HG03520 (cell line): ENCODE measurements at regions not wholly inside any gene's neighbourhood (a gene's known extent, or its start where the extent isn't known, plus 50 kb on each side); places are given as distances from the start of the nearest gene placed in this dataset.
"Not testable (repeated sequence)": the region's sequence is repeated elsewhere in the genome, so short reads cannot be mapped to it uniquely, and the experiment has no call there.

ENCODE experiments used
- ATAC-seq: cut with Tn5 transposase; IDR thresholded peaks from one replicate; pipeline ENCODE4 v1.9.1; 2021; ENCODE audit warnings: mild to moderate bottlenecking, moderate library complexity; ENCODE audit not compliant: unreplicated experiment

DNA sequence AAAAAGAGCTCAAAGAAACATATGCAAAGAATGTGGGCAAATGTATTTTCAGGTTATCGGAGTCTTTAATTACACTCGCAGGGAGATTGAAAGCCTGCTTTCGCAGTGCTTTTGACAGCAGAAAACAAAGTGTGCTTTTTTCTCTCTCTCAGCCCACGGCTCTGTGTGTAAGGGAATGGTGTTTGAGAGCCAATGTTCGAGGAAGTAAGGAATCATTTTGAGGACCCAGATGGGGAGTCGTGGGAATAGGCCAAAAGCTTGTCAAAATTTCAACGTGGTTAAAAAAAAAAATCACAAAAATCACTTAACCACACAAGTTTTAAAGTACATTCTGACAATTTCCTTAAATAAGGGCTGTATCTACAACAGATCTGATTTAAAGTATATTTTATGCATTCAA lies 197.1 kb upstream of the IRS2 start:
- ATAC-seq: no peak

DNA sequence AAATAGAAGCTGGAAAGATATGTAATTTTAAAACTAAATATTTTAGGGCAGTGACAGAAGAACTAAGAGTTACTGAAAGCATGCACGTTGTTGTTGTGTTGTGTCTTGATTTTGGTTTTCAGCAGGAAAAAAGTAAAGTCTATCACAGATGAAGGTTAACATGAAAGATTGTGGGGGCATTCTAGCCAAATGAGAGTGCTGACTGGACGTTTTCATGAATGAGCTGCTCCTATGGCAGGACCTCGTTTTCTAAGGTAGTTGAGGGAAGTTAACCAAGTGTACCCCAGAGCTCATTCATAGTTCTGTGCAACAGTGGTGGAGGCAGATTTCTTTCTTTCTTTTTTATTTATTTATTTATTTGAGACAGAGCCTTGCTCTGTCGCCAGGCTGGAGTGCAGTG lies 194.6 kb upstream of the IRS2 start:
- no peak for ATAC-seq

DNA sequence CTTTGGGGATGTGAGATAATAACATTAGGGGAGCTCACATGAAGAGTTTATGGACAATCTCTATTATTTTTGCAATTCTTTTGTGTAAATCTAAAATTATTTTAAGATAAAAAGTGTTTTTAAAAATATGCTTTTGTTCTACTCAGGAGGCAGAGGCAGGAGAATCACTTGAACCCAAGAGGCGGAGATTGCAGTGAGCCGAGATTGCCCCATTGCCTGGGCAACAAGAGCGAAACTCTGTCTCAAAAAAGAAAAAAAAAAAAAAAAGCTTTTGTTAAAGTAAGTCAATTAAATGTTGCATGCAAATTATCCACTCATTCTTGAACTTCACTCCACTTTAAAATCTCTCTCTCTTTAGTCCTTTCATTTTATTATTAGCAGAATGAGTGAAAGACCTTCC lies 193.3 kb upstream of the IRS2 start:
- not testable (repeated sequence) for ATAC-seq

DNA sequence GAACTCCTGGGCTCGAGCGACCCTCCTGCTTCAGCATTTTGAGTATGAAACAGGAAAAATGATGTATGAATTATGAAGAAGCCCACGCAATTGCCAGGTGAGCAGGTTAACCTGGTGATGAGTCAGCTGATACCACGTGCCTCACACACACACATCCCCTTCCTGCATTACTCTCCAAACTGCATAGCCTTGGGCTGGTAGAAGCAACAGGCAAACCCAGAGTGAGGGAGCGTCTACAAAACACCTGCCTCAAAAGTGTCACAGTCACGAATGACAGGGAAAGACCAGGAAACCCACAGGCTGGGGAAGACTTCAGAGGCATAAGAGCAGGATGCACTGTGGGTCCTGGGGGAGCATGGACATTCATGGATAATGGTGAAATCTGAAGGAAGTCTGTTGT lies 192.8 kb upstream of the IRS2 start:
- ATAC-seq: no peak

DNA sequence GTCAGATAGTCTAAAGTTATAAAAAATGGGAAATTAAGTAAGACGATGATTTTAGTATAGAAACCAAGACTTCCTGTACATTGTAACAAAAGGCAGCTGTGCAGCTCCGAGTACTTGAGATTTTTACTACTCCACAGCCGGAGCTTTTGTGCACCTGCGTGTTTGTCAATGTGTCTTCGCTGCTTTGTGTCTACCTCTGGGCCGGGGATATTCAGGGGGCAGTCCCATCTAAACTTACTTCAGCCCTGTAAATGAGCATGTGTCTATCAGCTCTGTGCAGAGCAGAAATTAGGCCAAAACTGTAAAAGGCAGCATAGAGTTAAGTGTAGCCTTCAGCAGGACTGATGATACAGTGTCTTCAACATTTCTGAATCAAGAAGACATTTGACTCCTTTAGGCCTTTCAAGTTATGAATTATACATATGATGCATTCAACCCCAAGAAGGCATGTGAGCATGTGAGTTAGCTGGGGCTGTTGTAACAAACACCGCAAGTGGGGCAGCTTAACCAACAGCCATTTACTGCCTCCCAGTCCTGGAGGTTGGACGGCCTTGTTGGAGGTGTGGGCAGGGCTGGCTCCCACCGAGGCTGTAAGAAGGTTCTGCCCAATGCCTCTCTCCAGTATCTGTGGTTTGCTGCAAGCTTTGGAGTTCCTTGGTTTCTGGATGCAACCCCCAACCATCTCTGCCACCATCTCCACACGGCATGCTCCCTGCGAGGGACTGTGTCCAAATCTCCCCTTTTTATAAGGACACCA lies 191.0 kb upstream of the IRS2 start:
- no peak for ATAC-seq

DNA sequence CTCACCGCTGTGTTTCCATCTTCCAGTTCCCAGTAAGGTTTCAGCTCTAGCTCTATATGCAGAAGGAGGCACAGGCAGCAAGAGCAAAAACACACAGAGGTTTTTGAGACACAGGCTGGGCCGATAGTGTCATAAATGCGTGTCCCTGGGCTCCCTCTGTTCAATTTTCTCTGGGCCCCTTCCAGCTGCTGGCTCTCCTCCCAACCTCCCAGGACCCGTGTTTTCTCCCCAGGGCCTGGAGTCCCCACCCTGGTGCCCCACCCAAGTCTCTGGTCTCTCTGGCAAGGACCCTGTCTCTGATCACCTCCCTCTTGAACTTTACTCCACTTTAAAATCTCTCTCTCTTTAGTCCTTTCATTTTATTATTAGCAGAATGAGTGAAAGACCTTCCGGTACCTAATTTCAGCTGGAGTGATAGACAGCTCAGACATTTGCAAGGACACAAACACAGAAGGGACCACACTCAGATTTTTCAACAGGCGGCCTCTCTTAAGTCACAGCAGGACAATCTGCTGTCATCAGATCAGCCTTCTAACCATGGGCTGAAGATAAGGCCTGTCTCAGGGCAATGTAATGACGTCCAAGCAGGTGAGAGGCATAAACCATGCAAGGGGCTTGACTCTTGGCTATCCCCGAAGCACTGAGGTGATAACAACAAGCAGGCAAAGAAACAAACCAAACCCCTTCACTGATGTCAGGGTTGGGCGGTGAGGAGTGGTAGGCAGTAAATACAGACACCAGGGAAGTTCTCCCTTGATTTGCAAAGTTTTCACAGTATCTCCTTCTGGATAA lies 190.0 kb upstream of the IRS2 start:
- no peak for ATAC-seq

DNA sequence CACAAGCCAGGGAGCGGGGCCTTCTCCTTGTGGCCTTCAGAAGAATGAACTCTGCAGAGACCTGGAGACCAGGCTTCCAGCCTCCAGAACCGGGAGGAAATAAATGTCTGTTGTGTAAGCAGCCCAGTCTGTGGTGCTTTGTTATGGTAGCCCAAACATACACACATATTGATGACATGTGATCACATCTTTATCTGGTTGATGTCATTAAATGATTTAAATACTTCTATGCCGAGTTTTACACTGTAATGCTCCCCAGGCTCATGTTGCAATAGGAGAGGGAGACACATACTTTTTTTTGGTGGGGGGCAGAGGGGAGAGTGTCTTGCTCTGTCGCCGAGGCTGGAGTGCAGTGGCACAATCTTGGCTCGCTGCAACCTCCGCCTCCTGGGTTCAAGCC lies 188.0 kb upstream of the IRS2 start:
- ATAC-seq: no peak

DNA sequence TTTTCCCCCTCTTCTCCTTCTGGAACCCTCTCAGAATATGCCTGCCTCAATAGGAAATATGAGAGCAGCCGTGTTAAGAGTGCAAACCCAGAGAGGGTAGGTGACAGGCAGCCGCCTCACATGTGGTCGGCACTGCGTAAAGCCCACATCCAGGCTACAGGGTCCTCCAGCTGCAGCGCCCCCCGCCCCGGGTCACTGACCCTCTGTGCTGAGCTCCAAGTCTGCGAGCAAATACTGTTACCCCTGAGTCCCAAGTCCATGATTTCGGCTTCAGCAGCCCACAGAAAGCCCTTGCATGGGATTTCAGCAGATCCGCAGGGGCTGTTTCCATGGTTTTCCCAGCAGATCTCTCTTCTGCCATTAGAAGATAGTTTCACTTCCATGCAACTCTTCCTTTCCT lies 186.9 kb upstream of the IRS2 start:
- no peak for ATAC-seq

DNA sequence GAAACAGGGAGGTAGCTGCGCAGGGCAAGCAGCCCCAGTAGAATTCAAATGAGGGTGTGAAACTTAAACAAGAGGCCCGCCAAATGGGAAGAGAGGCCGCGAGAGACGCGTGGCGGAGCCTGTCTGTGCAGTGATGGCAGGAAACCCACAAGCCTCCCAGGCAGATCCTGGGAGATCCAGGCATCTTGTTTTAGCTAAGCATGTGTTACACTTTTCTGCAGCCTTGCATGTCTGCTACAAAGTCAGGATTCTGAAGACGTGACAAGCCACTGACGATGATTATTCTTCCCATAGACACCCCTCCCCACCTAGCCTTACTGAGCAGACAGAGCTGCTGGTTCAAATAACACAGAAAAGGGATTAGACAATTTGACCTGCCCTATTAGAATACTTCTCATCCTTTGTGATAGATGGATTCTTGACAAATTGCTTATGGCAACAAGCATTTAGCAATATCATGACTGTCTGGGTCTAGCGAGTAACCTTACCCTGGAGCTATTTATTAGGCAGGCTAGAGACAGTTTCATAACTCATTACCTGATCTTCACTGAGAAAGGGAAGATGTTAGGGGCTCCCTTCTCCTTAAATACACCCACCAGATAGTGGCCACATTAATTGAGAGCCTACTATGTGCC lies 185.2 kb upstream of the IRS2 start:
- ATAC-seq: no peak

DNA sequence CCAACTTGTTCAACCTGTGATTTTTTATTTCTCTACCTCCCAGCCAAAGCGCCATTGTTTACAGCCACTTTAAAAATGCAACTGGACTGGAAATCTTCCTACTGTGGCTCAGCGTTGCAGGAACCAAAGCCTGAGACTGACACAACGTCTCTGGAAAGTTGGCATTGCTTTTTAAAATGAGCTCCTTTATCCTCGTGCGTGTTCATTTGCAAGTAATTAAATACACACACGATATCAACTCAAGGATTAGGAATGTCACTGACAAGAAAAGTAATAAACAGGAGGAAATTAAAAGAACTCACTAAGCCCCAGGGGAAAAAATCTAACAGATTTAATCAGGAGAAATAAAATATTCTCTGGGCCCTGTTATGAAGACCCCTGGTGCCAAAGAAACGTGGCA lies 184.6 kb upstream of the IRS2 start:
- ATAC-seq: no peak

DNA sequence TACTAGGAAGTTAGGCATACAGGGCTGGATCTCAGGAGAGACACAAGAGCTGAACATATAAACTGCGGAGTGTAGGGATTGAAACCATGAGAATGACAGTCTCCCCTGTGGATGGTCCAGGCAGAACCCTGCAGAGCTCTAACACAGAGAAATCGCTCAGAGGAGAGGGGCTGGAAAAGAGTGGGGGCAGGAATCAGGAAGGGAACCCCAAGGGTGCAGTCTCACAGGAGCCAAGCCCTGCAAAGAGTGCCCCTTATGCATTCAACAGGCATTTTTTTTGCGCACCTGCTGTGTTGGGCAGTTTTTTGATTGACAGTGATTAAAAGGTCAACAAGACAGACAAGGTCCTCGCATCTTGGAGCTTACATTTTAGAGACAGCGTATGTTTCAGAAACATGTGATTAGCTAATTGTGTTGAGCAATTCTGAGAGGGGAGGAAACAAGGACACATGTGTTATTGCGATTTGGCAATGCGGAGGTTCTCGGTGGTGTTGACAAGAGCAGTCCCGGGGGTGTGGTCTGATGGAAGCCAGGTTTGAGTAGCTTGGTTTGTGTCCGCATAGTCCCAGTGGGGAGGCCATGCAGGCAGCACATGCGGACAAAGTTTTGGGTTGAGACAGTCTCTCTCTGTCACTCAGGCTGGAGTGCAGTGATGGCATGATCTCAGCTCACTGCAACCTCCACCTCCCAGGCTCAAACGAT lies 182.6 kb upstream of the IRS2 start:
- no peak for ATAC-seq

DNA sequence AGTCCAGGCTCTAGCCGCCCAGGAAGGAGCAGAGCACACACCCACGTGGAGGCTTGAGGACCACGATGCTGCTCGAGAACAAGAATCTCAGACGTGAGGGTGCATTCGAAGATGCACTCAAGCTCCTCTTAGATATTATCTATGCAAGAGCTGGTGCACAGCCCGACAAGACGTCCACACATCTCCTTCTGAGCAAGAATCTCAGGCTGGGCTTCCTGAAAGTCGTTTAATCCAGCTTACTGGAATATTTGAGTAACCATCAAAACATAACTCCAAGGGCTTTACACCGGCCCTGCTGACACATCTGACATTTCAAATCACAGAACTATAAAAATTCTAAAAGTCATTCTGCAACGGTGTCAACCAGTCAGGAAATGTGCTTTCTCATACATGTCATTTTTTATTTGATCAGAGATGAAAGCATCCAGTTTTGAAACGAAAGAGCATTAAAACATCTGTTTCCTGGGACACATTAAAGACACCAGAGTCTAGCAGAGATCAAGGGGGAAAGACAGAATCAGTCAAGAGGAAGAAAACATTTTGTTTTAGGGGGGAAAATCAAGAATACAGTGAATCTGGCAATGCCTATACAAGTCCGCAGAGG lies 177.7 kb upstream of the IRS2 start:
- ATAC-seq: no peak

DNA sequence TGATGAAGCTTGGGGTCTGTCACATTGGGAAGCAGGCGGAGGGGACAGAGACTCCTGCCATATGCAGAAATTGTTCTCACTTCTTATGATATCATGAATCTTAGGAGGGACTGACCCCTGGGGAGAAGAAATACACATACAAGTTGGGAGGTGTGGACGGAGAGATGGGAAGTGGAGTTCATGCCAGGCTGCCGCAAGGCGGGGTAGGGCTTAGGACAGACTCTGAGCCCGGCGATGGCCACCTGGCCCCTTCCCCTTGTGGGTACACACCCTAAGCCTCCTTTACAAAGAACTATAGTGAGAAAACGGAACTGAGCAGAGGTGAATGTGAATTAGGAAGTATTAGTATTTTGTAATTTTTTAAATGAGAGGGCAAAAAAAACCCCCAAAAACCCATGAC lies 177.0 kb upstream of the IRS2 start:
- no peak for ATAC-seq

DNA sequence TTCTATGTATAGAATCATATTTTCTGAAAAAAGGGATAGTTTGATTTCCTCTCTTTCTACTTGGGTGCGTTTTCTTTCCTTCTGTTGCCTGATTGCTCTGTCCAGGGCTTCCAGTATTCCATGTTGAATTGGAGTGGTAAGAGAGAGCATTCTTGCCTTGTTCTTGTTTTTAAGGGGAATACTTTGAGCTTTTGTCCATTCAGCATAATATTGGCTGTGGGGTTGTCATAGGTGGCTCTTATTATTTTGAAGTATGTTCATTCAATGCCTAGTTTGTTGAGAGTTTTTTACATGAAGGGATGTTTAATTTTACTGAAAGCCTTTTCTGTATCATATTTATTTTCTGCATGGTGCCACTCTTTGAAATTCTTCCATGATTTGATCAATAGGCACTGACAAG lies 173.5 kb upstream of the IRS2 start:
- no peak for ATAC-seq

DNA sequence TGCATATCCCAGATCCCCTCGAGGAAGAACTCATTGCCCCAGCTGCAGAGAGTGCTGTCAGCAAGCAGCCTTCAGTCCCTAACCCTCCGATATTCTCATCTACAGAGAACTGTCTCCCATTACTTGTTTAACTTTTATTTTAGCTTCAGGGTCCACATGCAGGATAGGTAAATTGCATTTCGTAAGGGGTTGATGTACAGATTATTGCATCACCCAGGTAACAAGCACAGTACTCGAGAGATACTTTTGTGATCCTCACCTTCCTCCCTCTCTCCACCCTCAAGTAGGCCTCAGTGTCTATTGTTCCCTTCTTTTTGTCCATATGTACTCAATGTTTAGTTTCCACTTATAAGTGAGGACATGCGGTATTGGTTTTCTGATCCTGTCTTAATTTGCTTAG lies 171.5 kb upstream of the IRS2 start:
- ATAC-seq: no peak

DNA sequence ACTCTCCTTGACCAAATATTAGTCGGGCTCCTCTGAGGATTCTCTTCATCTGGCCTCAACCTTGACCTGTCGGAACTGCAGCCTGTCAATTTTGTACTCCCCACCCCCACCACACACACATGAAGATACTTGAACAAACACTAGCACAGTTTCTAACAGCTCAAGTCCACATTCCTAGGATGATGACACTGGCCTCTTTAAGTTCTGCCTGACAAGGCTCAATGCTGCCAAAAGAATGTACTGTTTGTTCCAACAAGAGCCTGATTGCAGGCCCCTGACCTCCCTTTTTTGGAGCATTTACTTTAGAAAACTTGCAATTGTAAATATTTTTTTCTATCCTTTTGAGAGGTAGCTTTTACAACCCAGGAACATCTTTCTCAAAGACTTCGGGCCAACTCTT lies 169.2 kb upstream of the IRS2 start:
- ATAC-seq: no peak

DNA sequence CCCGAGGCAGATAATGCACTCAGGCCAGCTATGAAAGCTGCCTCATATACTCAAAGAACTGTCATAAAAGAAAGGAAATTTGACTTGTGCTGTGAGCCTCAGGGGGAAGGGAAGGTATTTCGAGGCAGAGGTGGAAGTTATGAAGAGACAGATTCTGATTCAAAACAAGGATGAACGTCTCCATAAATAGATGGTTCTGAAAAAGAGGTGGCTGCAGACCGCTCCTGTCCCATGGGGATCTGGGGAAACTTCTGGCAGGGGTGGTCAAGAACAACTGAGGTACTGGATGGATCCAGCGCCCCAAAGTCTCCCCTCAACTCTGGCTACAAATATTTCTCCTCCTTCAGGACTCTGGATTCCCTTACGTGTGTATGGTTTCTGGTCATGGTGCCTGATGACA lies 168.1 kb upstream of the IRS2 start:
- no peak for ATAC-seq

DNA sequence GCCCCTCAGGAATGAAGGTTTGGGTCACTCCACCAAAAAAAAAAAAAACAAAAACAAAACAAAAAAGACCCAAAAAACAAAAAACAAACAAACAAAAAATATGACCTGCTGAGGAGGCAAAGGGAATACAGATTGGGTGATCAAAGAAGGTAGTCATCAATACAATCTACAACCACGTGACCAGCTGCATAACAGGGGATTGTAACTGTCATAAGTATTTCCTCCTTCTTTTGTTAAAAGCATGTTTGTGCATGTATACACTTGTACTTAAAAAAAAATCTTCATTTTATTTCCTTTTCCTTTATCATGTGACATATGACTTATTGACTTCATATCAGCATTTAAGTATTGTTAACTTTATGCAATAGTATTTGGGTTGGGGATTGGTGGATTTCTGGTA lies 165.1 kb upstream of the IRS2 start:
- no peak for ATAC-seq

DNA sequence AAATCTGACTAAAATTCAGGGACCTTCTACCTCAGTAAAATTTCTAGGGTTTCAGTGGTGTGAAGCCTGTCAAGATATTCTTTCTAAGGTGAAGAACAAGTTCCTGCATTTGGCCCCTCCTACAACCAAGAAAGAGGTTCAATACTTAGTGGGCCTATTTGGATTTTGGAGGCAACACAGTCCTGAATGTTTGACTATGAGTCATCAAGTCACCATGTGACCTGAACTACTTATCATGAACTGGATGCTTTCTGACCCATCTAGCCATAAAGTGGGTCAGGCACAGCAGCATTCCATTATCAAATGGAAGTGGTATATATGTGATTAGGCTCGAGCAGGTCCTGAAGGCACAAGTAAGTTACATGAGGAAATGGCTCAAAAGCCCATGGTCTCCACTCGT lies 163.0 kb upstream of the IRS2 start:
- ATAC-seq: no peak

DNA sequence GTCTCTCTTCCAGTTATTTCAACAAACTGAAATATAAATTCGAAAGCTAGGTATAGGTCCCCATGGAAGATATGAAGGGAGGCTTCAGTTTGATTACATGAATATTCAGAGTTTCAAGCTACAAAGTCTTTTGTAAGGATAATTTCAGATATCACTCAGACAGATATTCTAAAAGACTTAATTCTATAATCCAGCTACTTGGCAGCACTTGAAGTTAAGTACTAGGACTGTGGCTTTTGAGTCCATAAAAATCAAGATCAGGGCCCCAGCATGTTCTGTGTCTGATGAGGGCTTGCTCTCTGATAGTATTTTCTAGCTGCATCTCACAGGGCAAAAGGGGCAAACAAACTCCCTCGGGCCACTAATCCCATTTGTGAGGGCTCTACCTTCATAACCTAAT lies 160.6 kb upstream of the IRS2 start:
- no peak for ATAC-seq
